ENCODE measurements at regions not wholly inside any gene's neighbourhood (a gene's known extent, or its start where the extent isn't known, plus 50 kb on each side); places are given as distances from the start of the nearest gene placed in this dataset.
"Not testable (repeated sequence)": the region's sequence is repeated elsewhere in the genome, so short reads cannot be mapped to it uniquely, and the experiment has no call there.

DNA sequence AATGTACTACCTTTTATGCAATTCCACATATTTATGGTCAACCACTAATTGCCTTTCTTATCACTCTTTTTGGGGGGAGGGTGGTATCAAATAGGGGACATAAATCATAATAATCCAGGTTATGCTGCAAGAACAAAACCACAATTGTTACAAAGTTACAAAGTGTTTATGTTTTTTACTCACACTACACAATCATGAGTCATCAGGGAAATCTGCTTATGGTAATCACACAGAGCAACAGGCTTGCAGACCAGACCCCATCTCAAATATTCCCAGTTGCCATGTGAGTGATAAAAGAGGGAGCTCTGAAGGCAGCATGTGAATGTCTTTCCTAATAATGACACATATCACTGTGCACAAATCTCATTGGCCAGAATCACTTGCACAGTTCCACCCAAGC is 304.7 kb upstream of the TMEFF2 start:
- no peak for DNase-seq (ENCODE audit: low read depth in 2 of 3, low spot score in 2 of 3)

GRCh38 chr2:192498747-192499146 is 304.0 kb upstream of the TMEFF2 start:
- DNase-seq (ENCODE audit: low read depth in 2 of 3, low spot score in 2 of 3) = no peak

GRCh38 chr2:192488158-192488557 is 293.4 kb upstream of the TMEFF2 start:
- DNase-seq (ENCODE audit: low read depth in 2 of 3, low spot score in 2 of 3) = not testable (repeated sequence)

DNA sequence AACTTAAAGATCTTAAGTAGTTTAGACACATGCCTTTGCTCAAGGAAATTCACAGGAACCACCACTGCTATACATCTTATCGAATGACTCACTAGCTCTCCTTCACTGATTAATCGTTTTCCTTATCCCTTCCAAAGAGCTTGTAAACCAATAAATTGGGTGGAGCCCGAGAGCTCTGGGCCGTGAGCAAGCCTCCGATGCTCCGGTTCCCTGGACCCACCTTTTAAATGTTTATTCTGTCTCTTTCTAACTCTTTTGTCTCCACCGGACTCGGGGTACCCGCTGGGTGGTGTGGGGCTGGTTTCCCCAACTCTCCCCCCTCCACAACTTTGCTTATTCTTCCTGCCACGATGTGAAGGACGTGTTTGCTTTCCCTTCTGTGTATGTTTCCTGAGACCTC is 292.9 kb upstream of the TMEFF2 start:
- no peak for DNase-seq (ENCODE audit: low read depth in 2 of 3, low spot score in 2 of 3)

DNA sequence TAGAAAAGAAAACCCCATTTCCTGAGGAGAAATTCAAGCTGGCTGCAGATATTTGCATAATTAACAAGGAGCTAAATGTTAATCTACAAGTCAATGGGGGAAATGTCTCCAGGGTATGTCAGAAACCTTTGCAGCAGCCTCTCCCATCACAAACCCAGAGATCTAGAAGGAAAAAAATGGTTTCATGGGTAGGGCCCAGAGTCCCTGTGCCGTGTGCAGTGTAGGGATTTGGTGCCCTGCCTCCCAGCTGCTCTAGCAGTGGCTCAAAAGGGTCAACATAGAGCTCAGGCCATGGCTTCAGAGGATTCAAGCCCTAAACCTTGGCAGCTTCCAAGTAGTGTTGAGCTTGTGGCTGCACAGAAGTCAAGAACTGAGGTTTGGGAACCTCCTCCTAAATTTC is 290.2 kb upstream of the TMEFF2 start:
- DNase-seq (ENCODE audit: low read depth in 2 of 3, low spot score in 2 of 3) = no peak

GRCh38 chr2:192480984-192481383 is 286.3 kb upstream of the TMEFF2 start:
- no peak for DNase-seq (ENCODE audit: low read depth in 2 of 3, low spot score in 2 of 3)

- no peak for DNase-seq (ENCODE audit: low read depth in 2 of 3, low spot score in 2 of 3)
Measured at GRCh38 chr2:192473331-192473730, 278.6 kb upstream of the TMEFF2 start.

DNA sequence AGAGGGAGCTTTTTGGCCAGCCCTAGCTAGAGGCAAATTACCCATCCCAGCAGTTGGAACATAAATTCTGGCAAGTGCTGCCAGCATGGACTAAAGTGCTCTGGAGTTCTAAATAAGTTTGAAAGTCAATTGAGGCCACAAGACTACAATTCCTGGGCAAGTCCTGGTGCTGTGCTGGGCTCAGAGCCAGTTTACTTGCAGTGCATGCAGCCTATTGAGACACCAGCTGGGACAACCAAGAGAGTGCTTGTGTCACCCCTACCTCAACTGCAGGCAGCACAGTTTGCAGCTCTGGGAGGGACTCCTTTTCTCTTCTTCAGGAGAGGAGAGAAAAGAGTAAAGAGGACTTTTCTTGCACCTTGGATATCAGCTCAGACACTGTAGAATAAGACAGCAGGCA is 277.2 kb upstream of the TMEFF2 start:
- no peak for DNase-seq (ENCODE audit: low read depth in 2 of 3, low spot score in 2 of 3)

GRCh38 chr2:192469612-192470011 is 274.9 kb upstream of the TMEFF2 start:
- no peak for DNase-seq (ENCODE audit: low read depth in 2 of 3, low spot score in 2 of 3)

- no peak for DNase-seq (ENCODE audit: low read depth in 2 of 3, low spot score in 2 of 3)
Measured at GRCh38 chr2:192467953-192468660, 273.4 kb upstream of the TMEFF2 start.

- DNase-seq (ENCODE audit: low read depth in 2 of 3, low spot score in 2 of 3) = no peak
Measured at GRCh38 chr2:192465141-192465540, 270.4 kb upstream of the TMEFF2 start.

DNA sequence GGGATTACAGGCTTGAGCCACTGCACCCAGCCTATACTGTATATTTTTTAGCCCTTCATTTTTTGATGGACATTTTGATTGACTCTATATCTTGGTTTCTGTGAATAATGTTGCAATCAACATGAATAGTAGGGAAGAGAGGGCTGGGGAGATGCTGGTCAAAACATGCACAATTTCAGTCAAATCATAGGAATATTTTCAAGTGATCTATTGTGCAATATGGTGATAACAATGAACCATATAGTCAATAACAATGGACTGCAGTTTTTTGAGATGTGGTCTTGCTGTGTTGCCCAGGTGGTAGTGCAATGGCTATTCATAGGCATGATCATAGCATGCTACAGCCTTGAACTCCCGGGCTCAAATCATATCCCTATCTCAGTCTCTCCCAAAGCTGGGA is 264.7 kb upstream of the TMEFF2 start:
- DNase-seq (ENCODE audit: low read depth in 2 of 3, low spot score in 2 of 3) = no peak

DNA sequence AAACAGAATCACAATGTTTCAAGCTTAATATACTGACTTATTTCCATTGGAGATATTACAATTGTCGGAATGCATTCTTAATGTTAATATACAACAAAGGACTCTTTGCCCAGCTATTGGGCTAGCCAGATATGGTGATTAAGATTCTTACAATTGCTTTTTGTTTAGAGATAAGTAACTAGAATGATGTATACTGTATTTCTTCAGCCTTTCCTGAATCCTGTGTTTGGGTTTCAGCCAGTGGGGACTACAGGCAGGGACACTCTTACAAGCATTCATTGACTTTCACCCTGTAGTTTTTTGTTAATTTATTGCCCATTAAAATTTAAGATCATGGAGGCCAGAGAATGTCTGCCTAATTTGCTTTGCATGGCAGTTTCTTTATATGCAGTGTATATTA is 254.1 kb upstream of the TMEFF2 start:
- no peak for DNase-seq (ENCODE audit: low read depth in 2 of 3, low spot score in 2 of 3)

DNA sequence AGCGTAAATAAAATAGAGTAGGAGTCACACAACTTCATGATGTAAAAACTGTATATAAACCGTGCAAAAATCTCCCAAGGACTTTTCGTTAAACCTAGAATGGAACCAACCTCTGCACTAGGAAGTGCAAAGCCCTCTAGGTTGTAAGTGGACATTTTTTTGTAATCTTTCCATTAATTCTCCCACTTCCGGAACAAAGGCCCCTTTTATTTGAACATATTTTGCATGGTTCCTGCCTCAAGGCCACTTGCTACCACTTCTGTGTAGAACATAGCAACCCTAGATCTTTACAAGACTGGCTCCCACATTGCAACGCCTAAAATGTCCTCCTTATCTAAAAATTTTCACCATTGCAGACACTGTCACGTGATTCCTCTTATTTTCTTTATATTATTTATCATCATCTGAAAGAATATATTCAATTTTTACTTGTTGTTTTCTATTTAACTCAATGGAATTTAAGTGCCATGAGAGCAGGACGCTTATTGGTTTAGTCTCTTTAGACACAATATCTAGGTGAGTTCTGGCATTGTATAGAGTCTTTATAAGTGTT is 249.6 kb upstream of the TMEFF2 start:
- DNase-seq (ENCODE audit: low read depth in 2 of 3, low spot score in 2 of 3) = no peak

DNA sequence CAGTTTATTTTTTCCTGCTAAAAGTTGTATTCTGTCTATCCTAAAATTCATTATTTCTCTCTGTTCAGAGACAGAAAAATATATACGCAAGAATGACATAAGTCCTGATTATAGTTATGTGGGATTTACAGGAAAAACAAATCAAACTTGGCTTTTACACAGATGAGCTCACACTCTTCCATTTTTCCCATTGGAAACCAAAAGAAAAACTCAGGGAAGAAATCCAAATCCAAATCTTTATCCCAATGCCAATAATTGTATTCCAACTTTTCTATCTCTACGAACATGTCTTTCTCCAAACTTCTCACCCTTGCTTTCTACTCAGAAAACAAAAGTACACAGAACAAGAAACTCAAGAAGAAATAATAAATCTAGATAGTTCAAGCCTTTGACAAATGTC is 249.1 kb upstream of the TMEFF2 start:
- no peak for DNase-seq (ENCODE audit: low read depth in 2 of 3, low spot score in 2 of 3)

GRCh38 chr2:192438239-192438638 is 243.5 kb upstream of the TMEFF2 start:
- DNase-seq (ENCODE audit: low read depth in 2 of 3, low spot score in 2 of 3) = no peak

GRCh38 chr2:192437653-192438052 is 242.9 kb upstream of the TMEFF2 start:
- no peak for DNase-seq (ENCODE audit: low read depth in 2 of 3, low spot score in 2 of 3)

GRCh38 chr2:192424243-192424642 is 229.5 kb upstream of the TMEFF2 start:
- no peak for DNase-seq (ENCODE audit: low read depth in 2 of 3, low spot score in 2 of 3)

GRCh38 chr2:192419786-192420185 is 225.1 kb upstream of the TMEFF2 start:
- DNase-seq (ENCODE audit: low read depth in 2 of 3, low spot score in 2 of 3) = no peak

GRCh38 chr2:192416060-192416459 is 221.3 kb upstream of the TMEFF2 start:
- DNase-seq (ENCODE audit: low read depth in 2 of 3, low spot score in 2 of 3) = no peak

GRCh38 chr2:192414794-192415193 is 220.1 kb upstream of the TMEFF2 start:
- no peak for DNase-seq (ENCODE audit: low read depth in 2 of 3, low spot score in 2 of 3)

GRCh38 chr2:192413812-192414681 is 219.3 kb upstream of the TMEFF2 start:
- no peak for DNase-seq (ENCODE audit: low read depth in 2 of 3, low spot score in 2 of 3)
